ENCODE measurements at regions not wholly inside any gene's neighbourhood (a gene's known extent, or its start where the extent isn't known, plus 50 kb on each side); places are given as distances from the start of the nearest gene placed in this dataset.
A peak's percentile ranks its signal among the peaks of the same experiment; 100 is the strongest.

DNA sequence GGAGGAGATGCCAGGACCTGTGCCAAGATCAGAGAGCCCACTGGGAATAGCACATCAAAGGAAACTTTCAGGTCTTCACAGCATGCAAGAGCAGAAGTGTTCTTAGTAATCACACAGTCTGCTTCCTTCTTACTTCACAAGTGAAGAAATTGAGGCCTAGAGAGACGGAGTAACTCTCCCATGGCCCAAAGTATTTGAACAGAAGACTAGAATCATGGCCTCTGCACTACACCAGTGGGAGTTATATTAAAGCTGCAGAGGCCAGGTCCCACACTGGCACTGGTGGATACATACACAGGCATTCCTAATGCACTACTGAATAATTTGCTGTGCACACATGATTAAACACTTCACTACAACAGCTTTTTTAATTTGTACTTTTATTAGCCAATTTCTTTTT lies 107.6 kb upstream of the RMP24 start:
- no peak for TF ChIP-seq CTCF (IDR thresholded peaks at IDR 0.05; ENCODE audit: poor library complexity, severe bottlenecking)
- Histone ChIP-seq H3K9me3 (ENCODE audit: severe bottlenecking) (no peaks in the 10 kb centered on the region), H3K27me3 (ENCODE audit: insufficient read depth, poor library complexity, severe bottlenecking) (no peaks in the 10 kb centered on the region), H3K4me3 (ENCODE audit: severe bottlenecking) (no peak overlapping the region), H3K4me1 (ENCODE audit: insufficient read depth, poor library complexity, severe bottlenecking) (no peaks in the 10 kb centered on the region), H3K27ac (ENCODE audit: poor library complexity, severe bottlenecking) (no peak overlapping the region), H3K36me3 (ENCODE audit: low read depth) (no peaks in the 10 kb centered on the region)
- DNase-seq (ENCODE audit: low spot score) = no peak
- ATAC-seq (ENCODE audit: low read depth) = no peak

- H3K27me3 ChIP-seq (ENCODE audit: insufficient read depth, poor library complexity, severe bottlenecking) = peaks cover 10% of the 10 kb centered on the region
- H3K9me3 ChIP-seq (ENCODE audit: severe bottlenecking) = no peaks in the 10 kb centered on the region
- TF ChIP-seq CTCF (IDR thresholded peaks at IDR 0.05; ENCODE audit: poor library complexity, severe bottlenecking) = no peak
- H3K27ac ChIP-seq (ENCODE audit: poor library complexity, severe bottlenecking) = no peak overlapping the region
- ATAC-seq (ENCODE audit: low read depth) (no peak), DNase-seq (ENCODE audit: low spot score) (no peak)
- H3K36me3 ChIP-seq (ENCODE audit: low read depth) = no peaks in the 10 kb centered on the region
- no peaks in the 10 kb centered on the region for H3K4me1 ChIP-seq (ENCODE audit: insufficient read depth, poor library complexity, severe bottlenecking)
- H3K4me3 ChIP-seq (ENCODE audit: severe bottlenecking) = no peak overlapping the region
Measured at GRCh38 chr18:35868915-35869314, 103.6 kb upstream of the RMP24 start.

DNA sequence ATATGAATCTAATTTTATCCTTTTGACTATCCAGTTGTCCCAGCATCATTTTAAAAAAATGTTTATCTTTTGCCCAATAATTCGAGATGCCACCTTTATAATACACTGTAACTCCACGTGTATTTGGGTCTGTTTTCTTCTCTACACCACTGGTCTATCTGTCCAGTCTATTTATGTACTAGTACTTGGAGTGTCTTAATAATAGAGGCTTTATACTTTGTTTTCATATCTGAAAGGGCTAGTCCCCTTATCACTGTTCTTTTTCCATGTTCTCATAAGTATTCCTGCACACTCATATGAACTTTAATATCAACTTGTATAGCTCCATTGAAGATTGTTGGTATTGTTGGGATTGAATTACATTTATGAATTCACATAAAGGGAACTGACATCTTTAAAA lies 101.1 kb upstream of the RMP24 start:
- Histone ChIP-seq H3K36me3 (ENCODE audit: low read depth) (no peaks in the 10 kb centered on the region), H3K27ac (ENCODE audit: poor library complexity, severe bottlenecking) (no peak overlapping the region), H3K27me3 (ENCODE audit: insufficient read depth, poor library complexity, severe bottlenecking) (peaks cover 10% of the 10 kb centered on the region), H3K9me3 (ENCODE audit: severe bottlenecking) (no peaks in the 10 kb centered on the region), H3K4me1 (ENCODE audit: insufficient read depth, poor library complexity, severe bottlenecking) (peaks cover 4% of the 10 kb centered on the region), H3K4me3 (ENCODE audit: severe bottlenecking) (no peak overlapping the region)
- TF ChIP-seq CTCF (IDR thresholded peaks at IDR 0.05; ENCODE audit: poor library complexity, severe bottlenecking) = no peak
- ATAC-seq (ENCODE audit: low read depth) (no peak), DNase-seq (ENCODE audit: low spot score) (no peak)

GRCh38 chr18:35875566-35875965 lies 96.9 kb upstream of the RMP24 start:
- H3K27ac ChIP-seq (ENCODE audit: poor library complexity, severe bottlenecking) = no peak overlapping the region
- no peak for DNase-seq (ENCODE audit: low spot score)
- peaks cover 4% of the 10 kb centered on the region for H3K4me1 ChIP-seq (ENCODE audit: insufficient read depth, poor library complexity, severe bottlenecking)
- peaks cover 8% of the 10 kb centered on the region for H3K27me3 ChIP-seq (ENCODE audit: insufficient read depth, poor library complexity, severe bottlenecking)
- H3K36me3 ChIP-seq (ENCODE audit: low read depth) = no peaks in the 10 kb centered on the region
- TF ChIP-seq CTCF (IDR thresholded peaks at IDR 0.05; ENCODE audit: poor library complexity, severe bottlenecking) = no peak
- peak; percentile 96 for ATAC-seq (ENCODE audit: low read depth)
- no peak overlapping the region for H3K4me3 ChIP-seq (ENCODE audit: severe bottlenecking)
- no peaks in the 10 kb centered on the region for H3K9me3 ChIP-seq (ENCODE audit: severe bottlenecking)

DNA sequence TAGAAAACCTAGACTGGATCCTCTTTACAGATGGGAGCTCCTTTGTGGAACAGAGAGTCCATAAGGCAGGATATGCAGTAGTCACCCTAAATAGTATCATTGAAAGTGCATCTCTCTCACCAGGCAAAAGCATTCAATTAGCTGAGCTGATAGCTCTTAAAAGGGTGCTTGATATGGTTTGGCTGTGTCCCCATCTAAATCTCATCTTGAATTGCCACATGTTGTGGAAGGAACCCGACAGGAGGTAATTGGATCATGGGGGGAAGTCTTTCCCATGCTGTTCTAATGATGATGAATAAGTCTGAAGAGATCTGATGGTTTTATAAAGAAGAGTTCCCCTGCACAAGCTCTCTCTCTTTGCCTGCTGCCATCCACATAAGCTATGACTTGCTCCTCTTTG lies 96.2 kb upstream of the RMP24 start:
- Histone ChIP-seq H3K27ac (ENCODE audit: poor library complexity, severe bottlenecking) (no peak overlapping the region), H3K36me3 (ENCODE audit: low read depth) (no peaks in the 10 kb centered on the region), H3K9me3 (ENCODE audit: severe bottlenecking) (no peaks in the 10 kb centered on the region), H3K4me3 (ENCODE audit: severe bottlenecking) (no peak overlapping the region), H3K27me3 (ENCODE audit: insufficient read depth, poor library complexity, severe bottlenecking) (peaks cover 6% of the 10 kb centered on the region), H3K4me1 (ENCODE audit: insufficient read depth, poor library complexity, severe bottlenecking) (peaks cover 4% of the 10 kb centered on the region)
- no peak for ATAC-seq (ENCODE audit: low read depth)
- no peak for DNase-seq (ENCODE audit: low spot score)
- no peak for TF ChIP-seq CTCF (IDR thresholded peaks at IDR 0.05; ENCODE audit: poor library complexity, severe bottlenecking)

All from RWPE2 (cell line).